ENCODE measurements at regions not wholly inside any gene's neighbourhood (a gene's known extent, or its start where the extent isn't known, plus 50 kb on each side); places are given as distances from the start of the nearest gene placed in this dataset.

DNA sequence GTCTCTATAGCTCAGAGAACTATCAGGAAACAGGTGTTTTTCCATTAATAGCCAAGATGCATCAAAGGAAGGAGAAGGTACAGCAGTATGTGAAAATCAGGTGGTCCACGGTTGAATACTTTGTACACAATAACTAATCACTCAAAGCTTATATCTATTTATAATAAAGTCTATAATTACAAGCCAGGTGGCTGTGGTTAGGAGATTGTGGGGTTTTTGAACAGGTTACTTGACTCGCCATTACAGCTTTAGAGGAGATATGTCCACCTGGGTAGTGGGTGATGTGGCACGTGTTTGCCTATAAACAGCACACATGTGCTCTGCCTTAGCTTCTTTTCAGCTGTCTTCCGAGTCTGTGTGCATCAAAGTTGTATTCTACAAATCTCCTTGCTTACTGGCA lies 892.2 kb upstream of the ZEB2 start:
- no peaks in the 10 kb centered on the region for H3K9me3 Mint-ChIP-seq (ENCODE audit: insufficient read depth)
- H4K20me1 ChIP-seq (ENCODE audit: control insufficient read depth, insufficient read depth, low read length, poor library complexity, severe bottlenecking): no peaks in the 10 kb centered on the region
- H3K27ac ChIP-seq (ENCODE audit: low read length in 2 of 2): peak overlapping the region; percentile 34 to 62
- H3K4me3 ChIP-seq (ENCODE audit: control extremely low read depth in 1 of 5, extremely low read depth in 1 of 5, insufficient read depth in 1 of 5, low read depth in 2 of 5, low read length in 4 of 5): peak overlapping the region in 1 of 5 experiments; percentile 4
- ATAC-seq (ENCODE audit: low read depth) (peak; percentile 46), DNase-seq (peak; percentile 50)
- H3K4me3 Mint-ChIP-seq: peak overlapping the region; percentile 84
- no peaks in the 10 kb centered on the region for H3K79me2 ChIP-seq (ENCODE audit: control insufficient read depth, insufficient read depth, low read length)
- H3K27ac Mint-ChIP-seq: peak overlapping the region; percentile 71
- intact Hi-C loops (cut with micrococcal nuclease): loop anchor here (5.0 kb wide), 1 partner anchor 340 kb away; no protein-coding TSS in a partner anchor
- H2AFZ ChIP-seq (ENCODE audit: insufficient read depth, low read depth, low read length, poor library complexity, severe bottlenecking): no peak overlapping the region
- peak overlapping the region; percentile 65 for H3K4me2 ChIP-seq (replicated peaks; ENCODE audit: low read depth, low read length, poor library complexity, severe bottlenecking)
- H3K27me3 Mint-ChIP-seq: no peaks in the 10 kb centered on the region
- CTCF ChIA-PET: interaction anchor here (0.9 kb wide), 1 partner anchor 28 kb away, joined by 3 read pairs; no protein-coding TSS in a partner anchor
- peaks cover 25 to 35% of the 10 kb centered on the region in 2 donors for H3K4me1 ChIP-seq (ENCODE audit: control insufficient read depth in 2 of 2, insufficient read depth in 2 of 2, low read length in 2 of 2)
- TF ChIP-seq EZH2 (IDR thresholded peaks at IDR 0.05; ENCODE audit: borderline replicate concordance, insufficient read depth, low read depth, low read length, poor library complexity, severe bottlenecking): no peak
- TF ChIP-seq, protein P1, sequence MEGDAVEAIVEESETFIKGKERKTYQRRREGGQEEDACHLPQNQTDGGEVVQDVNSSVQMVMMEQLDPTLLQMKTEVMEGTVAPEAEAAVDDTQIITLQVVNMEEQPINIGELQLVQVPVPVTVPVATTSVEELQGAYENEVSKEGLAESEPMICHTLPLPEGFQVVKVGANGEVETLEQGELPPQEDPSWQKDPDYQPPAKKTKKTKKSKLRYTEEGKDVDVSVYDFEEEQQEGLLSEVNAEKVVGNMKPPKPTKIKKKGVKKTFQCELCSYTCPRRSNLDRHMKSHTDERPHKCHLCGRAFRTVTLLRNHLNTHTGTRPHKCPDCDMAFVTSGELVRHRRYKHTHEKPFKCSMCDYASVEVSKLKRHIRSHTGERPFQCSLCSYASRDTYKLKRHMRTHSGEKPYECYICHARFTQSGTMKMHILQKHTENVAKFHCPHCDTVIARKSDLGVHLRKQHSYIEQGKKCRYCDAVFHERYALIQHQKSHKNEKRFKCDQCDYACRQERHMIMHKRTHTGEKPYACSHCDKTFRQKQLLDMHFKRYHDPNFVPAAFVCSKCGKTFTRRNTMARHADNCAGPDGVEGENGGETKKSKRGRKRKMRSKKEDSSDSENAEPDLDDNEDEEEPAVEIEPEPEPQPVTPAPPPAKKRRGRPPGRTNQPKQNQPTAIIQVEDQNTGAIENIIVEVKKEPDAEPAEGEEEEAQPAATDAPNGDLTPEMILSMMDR (IDR thresholded peaks at IDR 0.05): no peak
- H3K27me3 ChIP-seq (replicated peaks in 1 of 4; ENCODE audit: control extremely low read depth in 1 of 4, control insufficient read depth in 3 of 4, insufficient read depth in 4 of 4, low read length in 3 of 4): peaks cover 0 to 7% (median 3%) of the 10 kb centered on the region in 4 experiments
- no peak overlapping the region for H3K9ac ChIP-seq (ENCODE audit: low read length)
- POLR2A ChIA-PET: interaction anchor here (0.7 kb wide), 1 partner anchor 106 kb away, joined by 3 read pairs; no protein-coding TSS in a partner anchor
- H3K36me3 ChIP-seq (replicated peaks in 1 of 2; ENCODE audit: control extremely low read depth in 1 of 2, control insufficient read depth in 1 of 2, extremely low read depth in 1 of 2, insufficient read depth in 2 of 2, low read length in 1 of 2): no peaks in the 10 kb centered on the region
- WGBS (ENCODE audit: insufficient coverage): no CpG with 5 or more reads among the region's 4 CpGs
- H3K4me1 Mint-ChIP-seq: peaks cover 42% of the 10 kb centered on the region
- H3K9me3 ChIP-seq (ENCODE audit: control extremely low read depth in 1 of 3, control insufficient read depth in 2 of 3, insufficient read depth in 1 of 3, low read length in 2 of 3): peaks cover 0 to 12% (median 4%) of the 10 kb centered on the region in 3 donors

DNA sequence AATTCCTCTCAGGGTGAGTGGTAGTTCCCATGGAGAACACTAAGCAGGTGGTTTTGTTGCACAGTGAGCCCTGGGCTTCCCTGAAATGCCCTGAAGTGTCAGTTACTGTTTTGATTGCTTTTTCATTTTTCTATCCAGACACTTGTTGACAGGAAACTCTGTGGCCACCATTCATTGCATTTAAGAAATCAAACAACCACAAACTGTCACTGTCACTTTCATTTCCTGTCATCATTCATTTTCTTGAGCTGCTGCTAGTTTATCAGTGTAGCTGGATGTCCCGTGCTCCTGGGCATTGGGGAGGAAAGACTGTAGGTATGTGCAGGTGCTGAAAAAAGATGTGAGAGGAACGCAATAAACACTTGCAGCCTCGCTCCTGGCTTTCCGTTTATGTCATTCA lies 891.6 kb upstream of the ZEB2 start:
- ChIA-PET POLR2A (interaction anchor here (0.5 kb wide), 1 partner anchor 1169 kb away, joined by 3 read pairs; no protein-coding TSS in a partner anchor), CTCF (interaction anchor here (1.1 kb wide), 1 partner anchor 341 kb away, joined by 5 read pairs; no protein-coding TSS in a partner anchor)
- peak overlapping the region; percentile 13 for H3K9ac ChIP-seq (ENCODE audit: low read length)
- peak; percentile 81 for DNase-seq
- H2AFZ ChIP-seq (ENCODE audit: insufficient read depth, low read depth, low read length, poor library complexity, severe bottlenecking): no peak overlapping the region
- peak overlapping the region in 3 of 5 experiments; percentile 3 to 21 (median 4) for H3K4me3 ChIP-seq (ENCODE audit: control extremely low read depth in 1 of 5, extremely low read depth in 1 of 5, insufficient read depth in 1 of 5, low read depth in 2 of 5, low read length in 4 of 5)
- peaks cover 25 to 35% of the 10 kb centered on the region in 2 donors for H3K4me1 ChIP-seq (ENCODE audit: control insufficient read depth in 2 of 2, insufficient read depth in 2 of 2, low read length in 2 of 2)
- WGBS (ENCODE audit: insufficient coverage): 0% methylated on average over 4 of the region's 4 CpGs
- H3K27ac ChIP-seq (ENCODE audit: low read length in 2 of 2): peak overlapping the region; percentile 34 to 62
- peaks cover 0 to 7% (median 3%) of the 10 kb centered on the region in 4 experiments for H3K27me3 ChIP-seq (replicated peaks in 1 of 4; ENCODE audit: control extremely low read depth in 1 of 4, control insufficient read depth in 3 of 4, insufficient read depth in 4 of 4, low read length in 3 of 4)
- H3K4me2 ChIP-seq (replicated peaks; ENCODE audit: low read depth, low read length, poor library complexity, severe bottlenecking): peak overlapping the region; percentile 65
- TF ChIP-seq EZH2 (IDR thresholded peaks at IDR 0.05; ENCODE audit: borderline replicate concordance, insufficient read depth, low read depth, low read length, poor library complexity, severe bottlenecking): no peak
- TF ChIP-seq, protein P1 (IDR thresholded peaks at IDR 0.05): no peak
- H3K4me3 Mint-ChIP-seq: peak overlapping the region; percentile 84
- no peaks in the 10 kb centered on the region for H3K27me3 Mint-ChIP-seq
- H4K20me1 ChIP-seq (ENCODE audit: control insufficient read depth, insufficient read depth, low read length, poor library complexity, severe bottlenecking): no peaks in the 10 kb centered on the region
- peaks cover 0 to 12% (median 4%) of the 10 kb centered on the region in 3 donors for H3K9me3 ChIP-seq (ENCODE audit: control extremely low read depth in 1 of 3, control insufficient read depth in 2 of 3, insufficient read depth in 1 of 3, low read length in 2 of 3)
- H3K79me2 ChIP-seq (ENCODE audit: control insufficient read depth, insufficient read depth, low read length): no peaks in the 10 kb centered on the region
- no peaks in the 10 kb centered on the region for H3K36me3 ChIP-seq (replicated peaks in 1 of 2; ENCODE audit: control extremely low read depth in 1 of 2, control insufficient read depth in 1 of 2, extremely low read depth in 1 of 2, insufficient read depth in 2 of 2, low read length in 1 of 2)
- H3K4me1 Mint-ChIP-seq: peaks cover 42% of the 10 kb centered on the region
- peak overlapping the region; percentile 71 for H3K27ac Mint-ChIP-seq
- no peaks in the 10 kb centered on the region for H3K9me3 Mint-ChIP-seq (ENCODE audit: insufficient read depth)
- peak; percentile 85 for ATAC-seq (ENCODE audit: low read depth)
- intact Hi-C loops (cut with micrococcal nuclease): loop anchor here (5.0 kb wide), 1 partner anchor 341 kb away; no protein-coding TSS in a partner anchor
